Activated CD4-positive, alpha-beta T cell treated with anti-CD3 and anti-CD28 coated beads for 4 hours (primary cell): ENCODE measurements at regions not wholly inside any gene's neighbourhood (a gene's known extent, or its start where the extent isn't known, plus 50 kb on each side); places are given as distances from the start of the nearest gene placed in this dataset.

Source experiments
- DNase-seq, 2 donors: peaks; one replicate each; pipeline ENCODE4 v3.0.0-alpha.2; 2020

DNA sequence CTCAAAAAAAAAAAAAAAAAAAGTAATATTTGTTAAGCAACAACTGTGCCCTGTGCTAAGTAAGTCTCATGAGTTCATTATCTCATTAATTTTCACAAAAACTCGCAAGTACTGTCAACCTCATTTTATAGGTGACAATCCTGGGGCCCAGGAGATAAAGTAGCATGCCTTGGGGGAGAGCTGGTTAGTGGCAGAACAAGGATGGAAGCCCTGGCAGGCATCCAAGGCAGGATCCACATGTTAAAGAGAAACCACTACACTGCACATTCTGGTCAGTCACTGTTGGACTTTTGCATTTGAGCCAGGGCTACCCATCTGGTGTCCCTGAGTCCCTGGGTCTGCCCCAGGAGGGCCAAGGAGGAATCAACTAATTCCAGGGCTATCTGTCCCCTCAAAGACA, 54.6 kb downstream of the ZFP36L2 start:
- DNase-seq: no peak

DNA sequence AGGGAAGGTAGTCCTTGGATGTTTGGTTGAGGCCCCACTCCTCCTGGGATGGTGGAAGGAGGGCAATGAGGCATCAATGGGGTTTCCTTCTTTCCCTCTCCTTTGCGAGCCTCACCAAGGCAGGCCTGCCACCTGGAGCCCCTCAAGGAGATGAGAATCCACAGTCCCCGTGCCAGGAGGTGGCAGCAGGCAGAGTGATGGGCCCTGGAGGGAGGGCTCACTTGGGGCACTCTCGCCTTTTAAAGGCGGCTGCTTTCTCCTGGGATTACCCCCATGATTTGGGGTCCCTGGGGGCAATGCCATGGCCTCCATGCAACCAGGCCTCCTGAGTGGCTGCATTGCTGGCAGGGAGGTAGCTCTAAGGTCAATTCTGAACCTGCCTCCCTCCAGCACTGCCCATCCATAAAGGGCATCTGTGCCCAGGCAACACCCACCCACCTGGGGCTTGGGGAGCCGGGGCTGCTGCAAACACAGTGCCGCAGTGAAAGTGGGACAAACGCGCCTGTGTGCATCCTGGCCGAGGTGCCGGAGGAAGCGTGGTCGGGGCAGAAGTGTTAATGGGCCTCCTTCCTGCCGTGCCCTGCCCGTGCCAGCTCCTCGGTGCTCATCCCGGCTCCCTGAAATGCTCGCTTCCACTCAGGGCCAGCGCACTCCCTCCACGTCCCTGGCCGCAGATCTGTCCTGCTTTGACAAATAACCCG, 55.9 kb downstream of the ZFP36L2 start:
- no peak for DNase-seq

DNA sequence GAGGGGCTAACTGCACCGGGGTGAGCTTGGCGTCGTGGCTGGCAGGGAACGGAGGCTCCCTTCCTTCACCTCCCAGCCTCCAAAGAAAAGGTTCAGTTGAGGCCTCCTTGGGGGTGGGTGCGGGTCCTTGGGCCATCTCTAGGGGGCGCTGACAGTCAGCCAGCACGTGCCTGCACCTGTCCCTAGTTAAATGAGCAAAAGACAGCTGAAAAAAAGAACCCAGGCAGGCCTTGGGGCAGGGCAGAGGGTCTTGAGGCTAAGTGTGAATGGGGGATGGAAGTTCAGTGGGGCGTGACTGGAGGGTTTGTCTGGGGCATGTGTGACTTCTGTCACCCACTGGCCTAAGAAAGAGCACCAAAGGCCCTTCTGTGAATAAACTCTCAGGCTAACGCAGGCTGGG, 56.4 kb downstream of the ZFP36L2 start:
- DNase-seq: peak; percentile 56 to 67

DNA sequence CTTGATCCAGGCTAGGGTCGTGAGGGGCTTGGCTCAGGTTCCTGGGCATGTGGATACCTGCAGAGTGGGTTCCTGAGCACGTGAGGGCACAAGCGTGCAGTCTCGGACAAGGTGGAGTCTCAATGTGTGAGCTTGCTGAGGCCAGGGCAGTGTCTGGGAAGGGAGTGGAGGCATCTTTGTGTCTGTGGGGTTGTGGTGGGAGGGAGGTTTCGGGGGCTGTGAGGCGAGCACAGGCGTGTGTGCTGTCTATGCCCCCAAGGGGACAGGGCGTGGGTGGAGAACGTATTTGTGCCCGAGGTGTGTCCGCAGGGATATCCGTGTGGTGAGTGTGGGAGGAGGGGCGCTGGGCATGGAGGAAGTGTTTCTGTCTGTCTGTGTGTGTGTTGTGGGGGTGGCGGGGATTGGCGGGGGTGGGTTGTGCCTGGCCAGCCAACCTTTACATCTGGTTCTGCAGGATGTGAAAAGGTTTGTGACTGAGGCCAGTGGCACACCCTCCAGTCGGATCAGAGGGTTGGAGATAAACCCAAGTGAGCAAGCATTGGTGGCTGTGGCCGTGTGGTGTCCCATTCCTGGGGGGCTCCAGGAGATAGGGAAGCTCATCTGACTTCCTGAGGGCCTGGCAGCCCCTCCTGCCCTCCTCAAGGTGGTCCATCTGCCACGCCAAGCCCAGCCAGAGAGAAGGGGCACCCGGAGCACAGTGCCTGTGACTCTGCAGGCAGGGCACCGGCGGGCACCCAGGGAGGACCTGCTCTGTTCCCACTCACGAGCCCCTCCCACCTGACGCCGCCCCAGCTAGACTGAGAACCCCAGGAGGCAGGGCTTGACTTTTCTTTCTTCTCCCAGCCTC, 57.1 kb downstream of the ZFP36L2 start:
- DNase-seq: no peak

DNA sequence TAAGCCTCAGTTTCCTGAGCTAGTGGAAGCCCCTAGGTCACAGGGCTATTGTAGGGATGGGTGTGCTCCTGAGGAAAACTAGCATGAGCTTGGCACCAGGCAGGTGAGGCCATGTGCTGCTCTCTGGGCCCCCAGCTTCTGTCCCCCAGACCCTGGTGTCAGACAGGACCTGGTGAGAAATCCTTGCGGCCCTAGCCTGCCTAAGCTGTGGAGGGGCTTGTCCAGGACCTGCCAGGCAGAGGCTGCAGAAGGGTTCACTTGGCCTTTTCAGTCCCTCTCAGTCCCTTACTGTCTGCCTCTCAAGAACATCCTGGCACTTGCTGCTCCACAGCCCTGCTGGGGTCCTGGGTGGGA, 58.4 kb downstream of the ZFP36L2 start:
- DNase-seq: no peak

DNA sequence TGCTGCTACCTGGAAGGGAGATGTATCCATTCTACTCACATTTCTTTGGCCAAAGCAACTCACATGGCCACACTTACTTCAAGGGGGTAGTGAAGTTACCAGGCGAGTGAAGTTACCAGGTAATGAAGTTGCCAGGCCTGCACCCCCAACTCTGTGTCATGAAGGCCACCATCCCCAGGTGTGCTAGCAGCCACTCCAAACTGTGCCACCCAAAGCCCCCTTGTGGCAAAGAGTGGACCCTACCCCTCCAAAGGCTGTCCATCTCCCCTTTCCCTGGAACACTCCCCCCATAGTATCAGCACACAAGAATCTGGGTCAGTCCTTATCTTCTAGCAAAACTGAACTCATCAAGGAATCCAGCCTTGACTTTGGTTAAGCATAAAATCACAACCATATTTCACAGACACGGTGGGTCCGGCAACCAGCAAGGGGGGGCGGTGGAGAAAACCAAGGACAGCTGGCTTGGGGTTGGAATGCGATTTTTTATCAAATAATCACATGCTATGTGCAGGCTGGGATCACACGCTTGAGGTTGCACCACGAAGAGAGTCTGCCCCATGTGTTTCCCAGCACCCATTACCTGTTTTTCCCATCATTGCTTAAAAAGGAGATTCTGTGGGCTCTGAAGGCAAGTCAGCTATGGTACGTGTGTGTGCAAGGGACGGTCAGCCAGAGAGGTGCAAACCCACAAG, 60.9 kb downstream of the ZFP36L2 start:
- no peak for DNase-seq

DNA sequence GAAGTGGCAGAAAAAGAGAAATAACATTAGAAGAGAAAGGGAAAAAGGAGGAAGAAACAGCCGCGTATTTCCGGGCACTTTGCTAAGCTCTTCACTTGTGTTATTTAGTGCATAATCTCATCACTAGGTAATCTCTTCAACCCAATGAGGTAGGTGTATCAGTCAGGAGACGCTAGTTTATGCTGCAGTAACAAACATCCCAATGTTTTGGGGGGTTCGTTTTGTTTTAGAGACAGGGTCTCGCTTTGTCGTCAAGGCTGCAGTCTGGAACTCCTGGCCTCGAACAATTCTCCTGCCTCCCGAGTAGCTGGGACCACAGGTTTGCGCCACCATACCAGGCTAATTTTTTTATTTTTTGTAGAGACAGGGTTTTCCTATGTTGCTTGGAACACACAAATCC, 61.7 kb downstream of the ZFP36L2 start:
- no peak for DNase-seq

DNA sequence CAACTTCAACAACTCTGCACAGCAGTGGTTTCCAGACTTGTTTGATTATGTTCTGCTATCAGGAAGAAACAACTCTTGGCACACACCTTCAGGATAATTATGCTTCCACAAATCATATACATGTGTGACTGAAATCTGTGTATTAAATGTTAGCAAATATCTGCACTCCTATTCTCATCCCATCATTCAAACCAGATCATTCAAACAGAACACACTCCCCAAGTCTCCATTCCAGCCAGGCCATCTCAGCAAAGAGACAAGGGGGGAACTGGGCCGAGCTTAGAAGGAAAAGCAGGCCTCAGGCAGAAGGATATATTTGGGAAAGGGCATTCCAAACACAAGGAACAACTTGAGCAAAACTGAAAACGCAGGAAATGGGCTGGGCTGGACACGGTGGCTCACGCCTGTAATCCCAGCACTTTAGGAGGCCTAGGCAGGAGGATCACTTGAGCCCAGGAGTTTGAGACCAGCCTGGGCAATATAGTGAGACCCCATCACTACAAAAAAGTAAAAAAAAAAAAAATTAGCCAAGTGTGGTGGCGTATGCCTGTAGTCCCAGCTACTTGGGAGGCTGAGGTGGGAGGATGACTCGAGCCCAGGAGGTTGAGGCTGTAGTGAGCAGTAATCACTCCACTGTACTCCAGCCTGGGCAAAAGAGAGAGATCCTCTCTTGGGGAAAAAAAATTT, 62.7 kb downstream of the ZFP36L2 start:
- DNase-seq: no peak

DNA sequence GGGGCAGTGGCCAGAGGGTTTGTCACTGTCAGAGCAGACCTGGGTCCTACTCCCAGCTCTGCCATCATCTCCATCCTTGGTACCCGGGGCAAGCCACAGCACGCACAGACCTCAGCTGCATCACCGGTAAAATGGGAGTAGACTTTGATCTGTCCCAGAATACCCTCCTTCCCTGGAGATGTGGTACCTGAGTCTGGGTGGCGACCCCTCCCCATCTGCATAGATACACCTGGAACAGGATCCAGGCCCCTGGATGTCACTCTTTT, 64.0 kb downstream of the ZFP36L2 start:
- DNase-seq: no peak

DNA sequence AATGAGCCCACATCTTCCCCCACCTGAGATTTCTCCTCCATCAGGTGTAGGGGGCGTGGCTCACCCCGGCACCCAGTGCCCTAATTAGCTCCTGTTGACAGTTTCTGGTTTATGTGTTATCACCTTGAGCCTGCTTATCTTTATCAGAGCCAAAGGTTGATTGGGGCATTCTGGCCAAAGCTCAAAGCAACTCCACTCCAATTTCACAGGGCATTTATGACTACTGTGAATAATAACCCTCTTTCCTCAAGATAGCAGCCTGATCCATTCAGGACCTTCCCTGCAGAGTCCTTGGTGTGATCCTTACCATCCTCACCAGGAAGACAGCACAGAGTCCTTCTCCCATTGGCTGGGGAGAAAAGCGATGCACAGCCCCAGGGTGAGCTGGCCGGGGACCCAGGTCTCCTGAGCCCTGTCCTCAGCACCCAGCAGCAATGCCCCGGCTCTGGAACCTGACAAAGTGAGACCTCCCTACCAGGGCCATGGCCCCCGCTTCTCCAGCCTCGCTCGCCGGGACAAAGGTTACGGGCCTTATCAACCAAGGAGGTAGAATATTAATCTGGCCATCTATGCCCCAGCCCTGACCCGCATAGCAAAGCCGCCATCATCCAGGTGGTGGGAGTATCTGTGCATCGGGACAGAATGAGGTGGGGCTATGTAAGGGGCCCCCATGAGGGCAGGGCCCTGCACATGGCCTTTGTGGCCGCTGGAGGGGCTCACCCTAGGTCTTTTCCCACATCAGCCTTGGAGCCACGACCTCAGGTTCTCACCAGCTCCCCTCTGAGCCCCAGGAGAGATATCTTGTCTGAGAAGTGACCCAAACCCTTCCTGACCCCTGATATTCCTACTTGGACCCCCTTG, 64.5 kb downstream of the ZFP36L2 start:
- DNase-seq: no peak

DNA sequence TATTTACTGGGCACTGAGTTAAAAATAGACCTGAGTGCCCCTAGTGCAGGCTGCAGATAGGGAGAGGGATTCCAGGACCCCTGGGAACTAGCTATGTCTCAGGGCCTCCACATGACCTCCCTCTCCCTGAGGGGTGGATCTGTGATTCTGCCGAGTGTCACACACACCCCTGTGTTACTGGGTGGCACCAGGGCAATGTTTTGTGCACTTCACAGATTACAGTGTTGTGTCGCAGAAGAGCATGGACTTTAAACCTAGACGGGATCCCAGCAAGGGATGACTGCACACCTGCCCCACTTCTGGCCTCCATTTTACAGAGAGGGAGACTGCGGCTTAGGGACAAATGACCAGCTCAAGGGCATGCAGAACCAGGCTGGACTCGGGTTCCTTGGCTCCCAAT, 65.6 kb downstream of the ZFP36L2 start:
- DNase-seq: no peak

DNA sequence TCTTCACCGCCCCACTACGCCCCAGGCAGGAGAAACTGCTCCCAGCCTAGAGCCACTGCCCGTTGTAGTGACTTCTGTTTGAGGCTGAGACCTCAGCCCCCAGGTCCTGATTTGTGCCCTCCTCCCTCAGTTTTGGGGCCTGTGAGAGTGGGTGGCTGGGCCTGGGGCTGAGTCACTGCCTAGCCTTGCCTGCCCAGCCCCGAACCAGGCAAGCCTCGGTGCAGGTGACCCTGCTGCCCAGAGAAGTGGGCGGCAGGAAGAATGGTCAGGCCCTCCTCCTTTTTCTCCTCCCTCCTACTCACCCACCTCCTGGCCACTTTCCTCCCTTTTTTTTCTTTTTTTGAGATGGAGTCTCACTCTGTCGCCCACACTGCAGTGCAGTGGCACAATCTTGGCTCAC, 66.6 kb downstream of the ZFP36L2 start:
- DNase-seq: no peak

DNA sequence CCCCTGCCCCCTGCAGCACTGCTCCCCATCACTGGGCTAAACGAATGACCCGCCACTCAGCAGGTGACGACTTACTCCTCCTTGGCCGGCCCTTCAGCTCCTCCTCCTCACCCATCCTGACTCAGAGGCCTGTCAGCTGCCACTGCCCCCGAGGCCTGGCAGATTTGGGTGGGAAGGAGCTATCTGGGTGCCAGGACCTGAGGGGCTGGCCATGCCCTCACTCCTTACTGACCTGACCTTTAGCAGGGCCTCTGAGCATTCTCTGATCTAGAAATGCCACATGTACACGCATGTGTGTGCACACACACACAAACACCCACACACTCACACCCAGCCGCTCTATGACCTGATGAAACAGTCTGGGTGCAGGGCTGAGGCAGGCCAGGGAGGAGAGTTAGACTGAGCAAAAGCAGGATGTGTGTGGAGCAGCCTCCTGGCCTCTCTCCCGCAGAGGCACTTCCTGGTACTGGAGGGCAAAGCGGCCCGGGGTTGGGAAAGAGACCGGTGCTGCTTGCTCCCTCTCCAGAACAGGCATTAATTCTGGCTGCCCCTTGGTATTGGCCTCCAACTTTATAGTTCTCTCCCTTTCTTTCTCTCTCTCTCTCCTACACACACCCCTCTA, 68.0 kb downstream of the ZFP36L2 start:
- DNase-seq: peak; percentile 48 to 55

DNA sequence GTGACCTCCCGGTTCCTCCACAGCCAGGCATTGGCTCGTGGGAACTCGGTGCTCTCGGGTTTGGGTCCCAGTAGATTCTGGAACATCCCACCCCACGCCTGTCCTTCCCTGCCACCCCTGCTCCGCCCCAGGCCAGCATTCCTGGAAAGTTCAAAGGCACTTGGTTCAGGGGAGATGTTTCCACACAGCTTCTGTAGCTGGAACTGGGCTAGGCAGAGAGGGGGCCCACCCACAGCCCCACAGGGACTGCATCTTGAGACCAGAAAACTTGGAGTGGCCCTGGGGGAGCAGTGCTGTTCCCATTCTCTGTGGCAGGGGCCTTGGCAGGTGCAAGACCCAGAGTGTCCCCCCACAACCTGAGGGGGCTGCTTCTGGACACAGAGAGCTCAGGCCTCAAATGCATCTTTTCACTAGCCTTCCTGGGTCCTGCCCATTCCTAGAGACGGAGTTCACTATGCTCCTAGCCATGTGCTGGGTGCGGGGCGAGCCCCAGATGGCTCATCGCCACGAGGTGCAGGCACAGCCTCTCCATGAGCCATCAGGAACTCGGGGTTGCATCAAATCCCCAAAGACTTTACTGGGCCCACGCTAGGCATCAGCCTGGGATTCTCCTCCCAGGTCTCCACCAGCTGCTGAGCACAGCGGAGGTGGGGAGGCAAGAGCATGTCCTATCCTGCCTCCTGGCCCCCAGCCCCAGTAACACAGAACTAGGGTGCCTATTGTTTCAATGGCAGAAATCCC, 68.7 kb downstream of the ZFP36L2 start:
- DNase-seq: no peak

DNA sequence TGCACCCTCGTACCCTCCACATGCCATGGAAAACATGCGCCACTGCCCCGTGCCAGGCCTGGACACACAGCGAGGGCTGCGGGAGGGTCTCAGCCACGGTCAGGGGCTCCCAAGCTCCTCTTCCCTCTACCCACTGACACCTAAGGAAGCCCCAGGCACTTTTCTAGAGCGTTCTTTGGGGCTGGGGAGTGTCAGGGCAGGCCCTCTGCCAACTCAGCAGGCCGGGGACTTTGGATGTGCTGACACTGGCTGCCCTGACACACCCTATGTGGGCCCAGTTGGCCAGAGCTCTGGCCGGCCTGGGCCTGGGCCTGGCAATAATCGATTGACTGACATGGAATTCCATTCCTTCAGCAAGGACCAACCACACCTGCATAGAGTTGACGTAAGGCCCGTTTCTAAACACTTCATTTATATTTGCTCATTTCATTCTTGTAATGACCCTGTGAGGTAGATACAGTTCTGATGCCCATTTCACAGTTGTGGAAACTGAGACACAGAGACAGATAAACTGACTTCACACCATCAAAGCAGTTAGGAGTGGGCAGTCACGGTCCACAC, 70.5 kb downstream of the ZFP36L2 start:
- no peak for DNase-seq

DNA sequence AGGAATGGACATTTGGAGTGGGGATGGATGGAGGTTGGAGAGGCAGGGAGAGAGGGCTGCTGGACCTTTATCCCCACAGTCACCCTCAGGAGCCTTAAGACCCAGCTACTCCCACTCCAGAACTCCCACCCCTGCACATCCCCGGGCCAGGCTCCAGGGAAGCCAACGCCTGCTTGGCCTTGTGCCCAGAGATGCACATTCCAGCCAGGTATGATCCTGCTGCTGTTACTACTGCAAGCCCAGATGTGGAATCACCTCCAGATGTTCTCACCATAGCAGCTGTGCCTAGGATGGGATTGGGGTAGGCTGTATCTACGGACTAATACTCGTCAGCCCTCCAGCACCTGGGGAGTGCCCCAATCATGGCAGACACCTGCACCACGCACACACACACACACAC, 71.7 kb downstream of the ZFP36L2 start:
- no peak for DNase-seq

DNA sequence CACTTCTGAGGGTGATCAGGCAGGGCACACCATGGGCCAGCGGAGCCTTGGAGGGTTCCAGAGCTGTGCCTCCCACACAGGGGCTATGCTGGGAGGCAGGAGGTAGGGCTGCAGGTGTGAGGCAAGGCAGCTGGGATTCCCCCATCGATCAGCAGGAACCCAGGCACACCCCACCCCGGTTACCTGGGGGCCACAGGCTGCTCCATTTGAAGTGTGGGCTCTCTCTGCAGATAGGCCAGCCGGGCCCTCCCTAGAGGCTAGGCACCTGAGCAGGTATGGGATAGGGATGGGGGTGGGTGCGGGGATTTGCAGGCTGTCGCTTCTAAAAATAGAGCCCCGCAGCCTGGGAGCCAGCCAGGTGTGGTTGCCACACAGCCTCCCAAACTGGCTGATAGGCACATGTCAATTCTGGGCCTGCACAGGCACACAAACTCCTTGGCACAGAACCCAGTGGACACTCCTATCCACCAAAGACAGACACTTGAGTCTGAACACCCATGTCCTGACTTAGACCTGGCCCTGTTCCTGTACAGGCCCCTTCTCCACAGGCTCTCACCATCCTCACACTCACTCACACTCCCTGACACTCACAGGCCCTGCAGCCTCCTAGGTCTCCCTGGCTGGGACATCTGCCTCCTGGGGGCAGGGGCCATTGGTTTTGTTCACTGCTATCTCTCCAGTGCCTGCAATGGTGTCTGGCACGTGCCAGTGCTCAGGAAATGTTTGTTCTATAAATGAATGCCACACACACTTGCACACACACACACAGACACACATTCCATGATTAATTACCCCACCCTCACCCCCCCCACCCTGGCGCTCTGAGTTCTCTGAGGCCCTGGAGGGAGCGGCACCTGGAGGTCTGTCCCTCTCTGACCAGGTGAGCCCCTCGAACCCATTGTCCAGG, 73.4 kb downstream of the ZFP36L2 start:
- no peak for DNase-seq

DNA sequence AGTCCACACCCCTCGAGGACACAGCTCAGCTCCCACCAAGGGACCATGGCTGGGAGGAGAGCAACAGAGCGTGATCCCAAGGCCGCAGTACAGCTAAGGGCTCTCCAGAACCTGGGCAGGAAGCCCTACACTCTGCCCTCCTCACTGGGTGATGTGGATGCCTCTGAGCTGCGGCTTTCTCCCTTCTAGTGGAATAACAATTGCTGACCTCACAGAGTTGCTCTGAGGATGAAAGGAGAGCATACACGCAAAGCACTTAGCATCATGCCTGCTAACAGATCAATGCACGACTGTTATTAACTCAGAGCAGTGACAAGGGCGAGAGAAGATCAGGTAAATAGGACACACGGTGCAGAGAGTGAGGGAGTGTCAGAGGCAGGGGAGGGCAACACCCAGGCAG, 74.2 kb downstream of the ZFP36L2 start:
- DNase-seq: no peak

DNA sequence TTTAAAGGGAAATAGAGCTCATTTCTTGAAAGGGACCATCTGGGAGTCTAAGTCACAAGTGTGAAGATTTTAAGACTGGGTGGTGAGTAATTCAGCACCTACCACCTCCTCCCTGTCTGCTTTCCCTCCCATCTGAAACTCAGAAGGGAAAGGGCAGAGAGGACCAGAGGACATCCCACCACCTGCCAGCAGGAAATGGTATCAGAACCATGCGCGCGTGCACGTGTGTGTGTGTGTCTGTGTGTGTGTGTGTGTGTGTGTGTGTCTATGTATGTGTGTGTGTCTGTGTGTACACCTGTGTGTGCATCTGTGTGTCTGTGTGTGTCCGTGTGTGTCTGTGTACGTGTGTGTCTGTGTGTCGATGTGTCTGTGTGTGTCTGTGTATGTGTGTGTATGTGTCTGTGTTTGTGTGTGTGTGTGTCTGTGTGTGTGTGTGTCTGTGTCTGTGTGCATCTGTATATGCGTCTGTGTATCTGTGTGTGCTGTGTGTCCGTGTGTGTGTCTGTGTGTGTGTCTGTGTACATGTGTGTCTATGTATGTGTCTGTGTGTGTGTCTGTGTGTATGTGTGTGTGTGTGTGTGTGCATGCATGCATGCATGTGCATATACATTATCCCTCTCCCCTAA, 76.8 kb downstream of the ZFP36L2 start:
- DNase-seq: peak; percentile 37 to 44

DNA sequence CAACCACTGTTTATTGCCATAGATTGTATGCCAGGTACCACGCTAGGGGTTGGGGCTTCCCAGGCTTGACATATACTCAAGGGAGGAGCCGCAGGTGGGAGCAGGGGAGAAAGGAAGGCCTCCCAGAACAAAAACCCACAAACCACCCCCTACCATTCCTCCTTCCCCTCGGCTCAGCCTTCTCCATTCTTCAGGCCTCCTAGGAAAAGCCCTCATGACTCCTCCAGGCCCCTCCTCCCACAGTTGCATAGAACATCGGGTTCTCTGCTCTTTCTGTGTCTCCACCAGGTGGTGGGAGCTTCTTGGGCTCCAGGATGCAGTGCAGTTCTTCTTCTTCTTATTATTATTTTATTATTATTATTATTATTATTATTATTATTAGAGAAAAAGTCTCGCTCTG, 80.3 kb downstream of the ZFP36L2 start:
- no peak for DNase-seq
